ENCODE measurements at regions not wholly inside any gene's neighbourhood (a gene's known extent, or its start where the extent isn't known, plus 50 kb on each side); places are given as distances from the start of the nearest gene placed in this dataset.
"Not testable (repeated sequence)": the region's sequence is repeated elsewhere in the genome, so short reads cannot be mapped to it uniquely, and the experiment has no call there.

DNA sequence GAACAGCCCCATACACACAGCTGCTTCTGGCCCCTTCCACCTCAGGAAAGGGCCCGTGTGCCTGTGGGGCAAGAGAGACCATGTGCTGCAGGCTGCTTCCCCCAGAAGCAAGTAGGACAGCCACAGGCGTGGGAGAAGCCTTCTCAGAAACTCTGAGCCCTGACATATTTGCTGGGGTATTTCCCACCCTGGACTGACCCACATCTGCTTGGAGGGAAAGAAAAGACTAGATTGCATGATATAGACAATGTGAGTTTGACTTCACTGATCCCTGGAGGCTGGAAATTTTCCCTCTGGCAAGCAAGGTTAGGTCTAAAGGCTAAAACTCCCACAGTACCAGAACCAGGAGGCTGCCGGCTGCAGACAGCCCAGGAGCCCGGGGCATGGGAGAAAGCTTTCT, 213.3 kb upstream of the SSTR4 start:
- peak; percentile 33 for DNase-seq

- DNase-seq, result peak; percentile 35
These were observed 212.0 kb upstream of the SSTR4 start for GRCh38 chr20:22823119-22823518.

GRCh38 chr20:22824077-22824476, 211.0 kb upstream of the SSTR4 start:
- DNase-seq, result peak; percentile 38

DNA sequence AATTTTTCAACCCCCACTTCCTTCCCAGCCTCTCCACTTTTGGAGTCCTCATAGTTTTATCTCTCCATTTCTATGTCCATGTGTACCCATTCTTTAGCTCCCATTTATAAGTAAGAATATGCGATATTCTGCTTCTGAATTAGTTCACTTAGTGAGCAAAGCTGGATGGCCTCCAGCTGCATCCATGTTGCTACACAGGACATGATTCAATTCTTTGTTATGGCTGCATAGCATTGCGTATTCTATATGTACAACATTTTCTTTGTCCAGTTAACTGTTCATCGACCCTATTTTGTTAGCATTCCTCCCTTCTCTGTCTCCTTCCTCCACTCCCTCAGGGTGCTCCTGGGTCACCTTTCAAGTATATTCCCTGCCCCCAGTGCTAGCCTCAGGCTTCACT, 210.0 kb upstream of the SSTR4 start:
- no peak for DNase-seq

DNA sequence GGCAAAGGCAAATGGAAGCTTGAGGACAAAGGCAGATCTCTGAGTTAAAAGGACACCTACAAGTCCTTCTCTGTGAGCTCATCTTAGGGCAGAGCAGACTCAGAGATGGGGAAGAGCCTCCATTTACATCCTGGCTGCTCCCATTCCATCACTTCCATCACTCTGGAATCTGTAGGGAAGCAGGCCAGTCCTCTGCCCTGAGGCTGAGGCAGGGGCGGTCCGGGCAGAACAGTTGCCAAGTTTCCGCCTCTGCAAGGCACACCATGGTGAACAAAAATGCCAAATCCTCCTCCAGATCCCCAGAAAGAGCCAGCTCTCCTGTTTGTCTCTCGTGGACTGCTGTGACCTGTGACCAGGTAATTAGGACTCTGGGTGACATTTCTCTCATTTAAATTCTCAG, 209.6 kb upstream of the SSTR4 start:
- peak; percentile 17 for DNase-seq

GRCh38 chr20:22826306-22827230, 208.5 kb upstream of the SSTR4 start:
- DNase-seq, result peak; percentile 19

GRCh38 chr20:22827916-22828315, 207.2 kb upstream of the SSTR4 start:
- DNase-seq, result peak; percentile 24

- DNase-seq, result peak; percentile 11
These were observed 205.8 kb upstream of the SSTR4 start for GRCh38 chr20:22829356-22829755.

DNA sequence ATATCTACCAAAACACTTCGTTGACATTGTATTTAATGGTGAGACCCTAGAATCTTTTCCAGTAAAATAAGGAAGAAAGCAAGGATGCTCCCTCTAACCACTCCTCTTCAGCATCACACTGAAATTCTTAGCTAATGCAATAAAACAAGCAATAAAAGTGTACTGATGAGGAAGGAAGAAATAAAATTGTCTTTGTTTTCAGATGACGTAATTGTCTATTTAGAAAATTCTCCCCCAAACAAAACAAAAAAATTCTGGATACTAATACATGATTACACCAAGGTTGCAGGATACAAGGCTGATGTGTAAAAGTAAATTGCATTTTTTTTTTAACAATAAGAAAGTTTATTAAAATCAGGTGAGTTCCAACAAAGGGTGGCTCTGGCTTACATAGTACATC, 205.0 kb upstream of the SSTR4 start:
- no peak for DNase-seq

DNA sequence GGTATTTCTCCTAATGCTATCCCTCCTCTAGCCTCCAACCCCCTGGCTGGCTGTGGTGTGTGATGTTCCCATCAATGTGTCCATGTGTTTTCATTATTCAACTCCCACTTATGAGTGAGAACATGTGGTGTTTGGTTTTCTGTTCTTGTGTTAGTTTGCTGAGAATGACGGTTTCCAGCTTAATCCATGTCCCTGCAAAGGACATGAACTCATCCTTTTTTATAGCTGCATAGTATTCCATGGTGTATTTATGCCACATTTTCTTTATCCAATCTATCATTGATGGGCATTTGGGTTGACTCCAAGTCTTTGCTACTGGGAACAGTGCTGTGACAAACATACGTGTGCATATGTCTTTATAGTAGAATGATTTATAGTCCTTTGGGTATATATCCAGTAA, 204.4 kb upstream of the SSTR4 start:
- DNase-seq, result not testable (repeated sequence)

GRCh38 chr20:22833851-22834250, 201.3 kb upstream of the SSTR4 start:
- no peak for DNase-seq

- no peak for DNase-seq
These were observed 200.4 kb upstream of the SSTR4 start for GRCh38 chr20:22834651-22835256.

DNA sequence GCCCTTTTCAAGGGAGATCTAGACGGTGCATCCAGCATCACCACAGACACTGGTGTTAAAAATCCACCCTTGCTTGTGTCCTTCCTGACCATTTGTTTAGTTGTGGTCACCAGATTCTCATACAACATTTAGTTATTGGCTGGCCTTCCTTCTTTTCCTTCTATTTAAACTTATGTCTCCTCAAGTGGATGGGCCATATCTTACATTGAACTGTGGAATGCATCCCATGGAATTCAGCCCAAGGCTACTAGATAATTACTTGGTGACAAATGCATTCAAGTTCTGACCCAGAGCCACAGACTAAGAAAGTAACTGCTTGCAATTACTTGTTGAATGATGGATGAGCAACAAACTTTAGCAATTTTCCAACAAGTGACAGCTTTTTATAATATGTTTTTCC, 198.9 kb upstream of the SSTR4 start:
- DNase-seq, result no peak

- no peak for DNase-seq
These were observed 198.2 kb upstream of the SSTR4 start for GRCh38 chr20:22836877-22837276.

- DNase-seq, result no peak
These were observed 197.1 kb upstream of the SSTR4 start for GRCh38 chr20:22838001-22838400.

- peak; percentile 15 for DNase-seq
These were observed 193.3 kb upstream of the SSTR4 start for GRCh38 chr20:22841846-22842245.

- DNase-seq, result no peak
These were observed 192.3 kb upstream of the SSTR4 start for GRCh38 chr20:22842793-22843192.

GRCh38 chr20:22844959-22845358, 190.2 kb upstream of the SSTR4 start:
- no peak for DNase-seq

GRCh38 chr20:22846863-22847262, 188.2 kb upstream of the SSTR4 start:
- no peak for DNase-seq

DNA sequence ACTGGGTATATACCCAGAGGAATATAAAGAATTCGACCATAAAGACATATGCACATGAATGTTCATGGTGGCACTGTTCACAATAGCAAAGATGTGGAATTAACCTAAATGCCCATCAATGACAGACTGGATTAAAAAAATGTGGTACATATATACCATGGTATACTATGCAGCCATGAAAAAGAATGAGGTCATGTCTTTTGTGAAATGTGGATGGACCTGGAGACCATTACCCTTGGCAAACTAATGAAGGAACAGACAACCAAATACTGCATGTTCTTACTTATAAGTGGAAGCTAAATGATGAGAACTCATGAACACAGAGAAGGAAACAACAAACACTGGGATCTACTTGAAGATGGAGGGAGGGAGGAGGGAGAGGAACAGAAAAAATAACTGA, 186.7 kb upstream of the SSTR4 start:
- DNase-seq, result no peak

GRCh38 chr20:22851679-22852346, 183.3 kb upstream of the SSTR4 start:
- not testable (repeated sequence) for DNase-seq

DNA sequence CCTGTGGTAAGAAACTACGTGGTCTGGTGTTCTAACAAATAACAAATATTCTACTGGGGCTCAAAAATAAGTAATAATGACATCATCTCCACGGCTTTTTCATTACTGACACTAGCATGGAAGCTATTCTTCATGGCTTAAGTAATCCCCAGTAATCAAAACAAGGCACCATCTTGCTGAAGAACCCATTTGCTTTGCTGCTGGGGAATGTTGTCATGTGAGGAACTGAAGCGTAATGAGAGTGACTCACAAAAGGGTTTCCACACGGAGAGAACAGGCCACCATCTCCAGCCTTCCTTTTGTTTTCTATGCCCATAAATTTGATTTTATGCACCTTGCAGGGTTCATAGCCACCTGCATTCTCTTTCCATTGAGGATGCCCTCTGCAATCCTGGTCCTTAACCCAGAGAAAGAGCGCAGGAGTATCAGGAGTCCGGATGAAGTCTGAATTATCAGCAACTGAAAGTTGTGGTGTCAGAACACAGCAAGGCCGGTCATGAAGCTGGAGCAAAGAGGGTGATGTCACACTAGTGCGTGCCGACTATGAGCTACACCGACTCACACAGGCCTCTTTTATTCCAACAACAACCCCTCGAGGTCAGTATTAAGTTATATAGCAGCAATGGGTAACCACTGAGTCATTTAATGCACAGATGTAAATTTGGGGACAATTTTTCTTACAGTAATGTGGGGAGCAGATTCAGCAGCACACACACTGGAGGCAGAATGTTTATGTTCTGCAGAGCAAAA, 173.7 kb upstream of the SSTR4 start:
- no peak for DNase-seq

GRCh38 chr20:22861990-22862389, 173.1 kb upstream of the SSTR4 start:
- no peak for DNase-seq

Data from right forelimb (tissue), 1 donor.